ENCODE measurements at regions not wholly inside any gene's neighbourhood (a gene's known extent, or its start where the extent isn't known, plus 50 kb on each side); places are given as distances from the start of the nearest gene placed in this dataset.

DNA sequence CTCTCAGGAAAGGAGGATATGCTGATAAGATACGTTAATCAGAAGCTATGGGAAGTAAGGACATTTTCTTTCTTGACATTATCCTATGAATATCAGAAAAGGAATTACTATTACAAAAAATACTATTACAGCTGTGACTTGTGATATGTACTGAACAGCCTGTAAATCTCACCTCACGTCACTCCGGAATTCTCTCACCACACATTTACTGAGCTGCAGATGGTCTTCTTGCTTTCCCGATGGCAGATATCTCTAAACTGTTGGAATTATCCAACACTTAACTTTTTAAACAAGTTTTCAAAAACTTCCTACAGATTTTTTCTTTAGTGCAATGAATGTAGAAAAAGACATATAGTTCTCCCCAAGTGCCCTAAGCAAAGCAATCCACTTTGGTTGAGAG lies 313.4 kb downstream of the GPR37 start:
- TF ChIP-seq TEAD2 (tag; IDR thresholded peaks at IDR 0.05): no peak
- no peak for TF ChIP-seq FOXK2 (conservative IDR thresholded peaks at IDR 0.05 in 1 of 2, IDR thresholded peaks at IDR 0.05 in 1 of 2; ENCODE audit: low read depth in 2 of 2)
- no peak for TF ChIP-seq RBM25 (IDR thresholded peaks at IDR 0.05; ENCODE audit: low read depth, low read length, severe bottlenecking)
- TF ChIP-seq FOXM1 (IDR thresholded peaks at IDR 0.05; ENCODE audit: low read depth): no peak
- TF ChIP-seq FOXM1 (CRISPR knock-in tag; IDR thresholded peaks at IDR 0.05; ENCODE audit: low read depth): no peak
- TF ChIP-seq ETV1 (tag; conservative IDR thresholded peaks at IDR 0.05; ENCODE audit: low read depth): no peak
- TF ChIP-seq, protein P1, sequence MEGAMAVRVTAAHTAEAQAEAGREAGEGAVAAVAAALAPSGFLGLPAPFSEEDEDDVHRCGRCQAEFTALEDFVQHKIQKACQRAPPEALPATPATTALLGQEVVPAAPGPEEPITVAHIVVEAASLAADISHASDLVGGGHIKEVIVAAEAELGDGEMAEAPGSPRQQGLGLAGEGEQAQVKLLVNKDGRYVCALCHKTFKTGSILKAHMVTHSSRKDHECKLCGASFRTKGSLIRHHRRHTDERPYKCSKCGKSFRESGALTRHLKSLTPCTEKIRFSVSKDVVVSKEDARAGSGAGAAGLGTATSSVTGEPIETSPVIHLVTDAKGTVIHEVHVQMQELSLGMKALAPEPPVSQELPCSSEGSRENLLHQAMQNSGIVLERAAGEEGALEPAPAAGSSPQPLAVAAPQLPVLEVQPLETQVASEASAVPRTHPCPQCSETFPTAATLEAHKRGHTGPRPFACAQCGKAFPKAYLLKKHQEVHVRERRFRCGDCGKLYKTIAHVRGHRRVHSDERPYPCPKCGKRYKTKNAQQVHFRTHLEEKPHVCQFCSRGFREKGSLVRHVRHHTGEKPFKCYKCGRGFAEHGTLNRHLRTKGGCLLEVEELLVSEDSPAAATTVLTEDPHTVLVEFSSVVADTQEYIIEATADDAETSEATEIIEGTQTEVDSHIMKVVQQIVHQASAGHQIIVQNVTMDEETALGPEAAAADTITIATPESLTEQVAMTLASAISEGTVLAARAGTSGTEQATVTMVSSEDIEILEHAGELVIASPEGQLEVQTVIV (CRISPR knock-in tag; IDR thresholded peaks at IDR 0.05; ENCODE audit: borderline replicate concordance): no peak
- no peak for TF ChIP-seq ZNF217 (CRISPR knock-in tag; IDR thresholded peaks at IDR 0.05)
- no peak for TF ChIP-seq PML (IDR thresholded peaks at IDR 0.05; ENCODE audit: low read length)
- H3K4me2 ChIP-seq (ENCODE audit: insufficient read depth, low read length): no peak overlapping the region
- POLR2A ChIA-PET: no interaction called here
- CTCF ChIA-PET (ENCODE audit: low intra/inter-chr PET ratio): no interaction called here
- no peaks in the 10 kb centered on the region for H3K4me1 ChIP-seq (replicated peaks in 1 of 2; ENCODE audit: control insufficient read depth in 2 of 2, insufficient read depth in 2 of 2, low read length in 2 of 2)
- no peak overlapping the region for H3K9ac ChIP-seq (ENCODE audit: insufficient read depth in 1 of 2, low read depth in 2 of 2, low read length in 2 of 2)
- H3K9me1 ChIP-seq (ENCODE audit: control insufficient read depth, insufficient read depth, low read length): no peaks in the 10 kb centered on the region
- DNase-seq (ENCODE audit: extremely low read depth in 1 of 4, low spot score in 3 of 4) (no peak), FAIRE-seq (no peak), ATAC-seq (no peak)
- H3K4me3 ChIP-seq: no peak overlapping the region
- no peaks in the 10 kb centered on the region for H3K27me3 ChIP-seq (ENCODE audit: control insufficient read depth in 2 of 2, insufficient read depth in 2 of 2, low read length in 2 of 2)
- no peaks in the 10 kb centered on the region; the same call in 1 of the 2 replicates for H3K9me3 ChIP-seq (replicated peaks; ENCODE audit: control insufficient read depth, insufficient read depth, low read depth, low read length)
- in situ Hi-C loops (cut with MboI): no loop called here
- BruUV-seq (replicated peaks): no TSS peak
- H3K36me3 ChIP-seq (ENCODE audit: control insufficient read depth, insufficient read depth, low read length): no peaks in the 10 kb centered on the region
- no peaks in the 10 kb centered on the region for H3K79me2 ChIP-seq (ENCODE audit: control insufficient read depth, insufficient read depth, low read length)
- intact Hi-C loops (cut with micrococcal nuclease): no loop called here
- H2AFZ ChIP-seq (ENCODE audit: low read depth, low read length): no peak overlapping the region
- H4K20me1 ChIP-seq (replicated peaks; ENCODE audit: control insufficient read depth, insufficient read depth, low read length): no peaks in the 10 kb centered on the region
- 0% methylated on average over 4 of the region's 4 CpGs for WGBS (ENCODE audit: insufficient coverage, low coverage, missing lambda C conversion rate)
- no peak overlapping the region for H3K27ac ChIP-seq (ENCODE audit: extremely low read depth, low read depth, low read length)

All from K562 (cell line).